IMR-90 (cell line): ENCODE measurements at regions not wholly inside any gene's neighbourhood (a gene's known extent, or its start where the extent isn't known, plus 50 kb on each side); places are given as distances from the start of the nearest gene placed in this dataset.

Experiments
- ATAC-seq: fragments of 200-7000 bp; cut with Tn5 transposase; 2 replicates; pipeline ENCODE4 v1.9.1; 2020; ENCODE audit warnings: low read depth, mild to moderate bottlenecking, moderate library complexity
- BruUV-seq: library from RNA; stranded (reverse); fragments of 400-500 nt; replicated peaks from 2 replicates; lab custom pipeline; 2021; lab: Mats Ljungman, UMichigan
- CTCF ChIA-PET: fragments of 300-600 bp; formaldehyde crosslinking; extraction: SDS; loops from one replicate; lab custom pipeline; 2021; ENCODE audit warnings: antibody characterized with exemption; lab: Yijun Ruan, JAX
- POLR2A ChIA-PET: fragments of 300-600 bp; sonication (Branson Sonifier 250); formaldehyde crosslinking; loops from one replicate; lab custom pipeline; 2022; ENCODE audit warnings: antibody characterized with exemption; ENCODE audit not compliant: unreplicated experiment; lab: Charles Lee
- DNase-seq: peaks from one replicate; pipeline ENCODE4 v3.0.0; 2013
- H2AFZ ChIP-seq: replicated peaks from 2 replicates; pipeline ENCODE3; 2013; ENCODE audit warnings: low read length, mild to moderate bottlenecking; ENCODE audit not compliant: poor library complexity
- H2AK5ac ChIP-seq: 2 replicates; pipeline ENCODE4 v1.6.1; 2013; ENCODE audit warnings: low read depth, low read length, inconsistent platforms
- H2AK9ac ChIP-seq: replicated peaks from 2 replicates; pipeline ENCODE3; 2013; ENCODE audit warnings: mild to moderate bottlenecking, low read depth, low read length, moderate library complexity; ENCODE audit not compliant: poor library complexity
- H2BK120ac ChIP-seq: 2 replicates; pipeline ENCODE4 v1.6.1; 2013; ENCODE audit warnings: low read depth, low read length, inconsistent platforms
- H2BK15ac ChIP-seq: 3 replicates; pipeline ENCODE4 v1.6.1; 2013; ENCODE audit warnings: low read depth, low read length, inconsistent platforms
- H2BK20ac ChIP-seq: 2 replicates; pipeline ENCODE4 v1.6.1; 2013; ENCODE audit warnings: low read depth, mild to moderate bottlenecking, inconsistent platforms, low read length, moderate library complexity
- H2BK5ac ChIP-seq: 2 replicates; pipeline ENCODE4 v1.6.1; 2013; ENCODE audit warnings: mild to moderate bottlenecking, low read depth, low read length, inconsistent platforms; ENCODE audit not compliant: poor library complexity, severe bottlenecking
- H3K14ac ChIP-seq: replicated peaks from 2 replicates; pipeline ENCODE4 v1.6.1; 2013; ENCODE audit warnings: low read depth, low read length, inconsistent platforms
- H3K18ac ChIP-seq: 2 replicates; pipeline ENCODE4 v1.6.1; 2013; ENCODE audit warnings: low read depth, low read length, control low read depth
- H3K23ac ChIP-seq: 2 replicates; pipeline ENCODE4 v1.6.1; 2013; ENCODE audit warnings: low read depth, low read length, inconsistent platforms
- H3K27ac ChIP-seq: 2 replicates; pipeline ENCODE4 v1.5.1; 2013; ENCODE audit warnings: mild to moderate bottlenecking, control low read depth, low read length; ENCODE audit not compliant: insufficient read depth
- H3K27me3 ChIP-seq: 2 replicates; pipeline ENCODE4 v1.6.1; 2013; ENCODE audit warnings: low read length; ENCODE audit not compliant: control insufficient read depth, insufficient read depth
- H3K36me3 ChIP-seq: 2 replicates; pipeline ENCODE4 v1.6.1; 2013; ENCODE audit warnings: low read length, mixed read lengths; ENCODE audit not compliant: control insufficient read depth, insufficient read depth
- H3K4ac ChIP-seq: 2 replicates; pipeline ENCODE4 v1.6.1; 2013; ENCODE audit warnings: low read depth, low read length, inconsistent platforms
- H3K4me1 ChIP-seq: 2 replicates; pipeline ENCODE4 v1.6.1; 2013; ENCODE audit warnings: low read length, mixed read lengths; ENCODE audit not compliant: control insufficient read depth, insufficient read depth
- H3K4me2 ChIP-seq: 2 replicates; pipeline ENCODE4 v1.6.1; 2013; ENCODE audit warnings: low read depth, mild to moderate bottlenecking, control low read depth, low read length, moderate library complexity
- H3K4me3 ChIP-seq: 2 replicates; pipeline ENCODE4 v1.5.1; 2013; ENCODE audit warnings: low read depth, mild to moderate bottlenecking, control low read depth, low read length, moderate library complexity; ENCODE audit not compliant: insufficient read depth
- H3K56ac ChIP-seq: 2 replicates; pipeline ENCODE4 v1.6.1; 2013; ENCODE audit warnings: low read length, inconsistent platforms; ENCODE audit not compliant: insufficient read depth; ENCODE audit errors: extremely low read depth
- H3K79me1 ChIP-seq, 2 experiments: 2 replicates each; pipeline ENCODE4 v1.6.1; 2013; ENCODE audit warnings: low read length in 2 of 2, inconsistent platforms in 1 of 2, low read depth in 1 of 2
- H3K9ac ChIP-seq: 2 replicates; pipeline ENCODE4 v1.6.1; 2013; ENCODE audit warnings: low read depth, low read length, control low read depth
- H3K9me1 ChIP-seq: 2 replicates; pipeline ENCODE4 v1.6.1; 2013; ENCODE audit warnings: low read length, inconsistent platforms; ENCODE audit not compliant: insufficient read depth
- H3K9me3 ChIP-seq: 2 replicates; pipeline ENCODE4 v1.6.1; 2013; ENCODE audit warnings: low read length; ENCODE audit not compliant: control insufficient read depth, insufficient read depth
- H4K20me1 ChIP-seq: 2 replicates; pipeline ENCODE4 v1.6.1; 2013; ENCODE audit warnings: low read length, inconsistent platforms; ENCODE audit not compliant: insufficient read depth
- H4K5ac ChIP-seq: 2 replicates; pipeline ENCODE4 v1.6.1; 2013; ENCODE audit warnings: mild to moderate bottlenecking, low read depth, low read length, control low read depth
- H4K8ac ChIP-seq, 2 experiments: 2 replicates each; pipeline ENCODE4 v1.6.1; 2013; ENCODE audit warnings: low read depth in 2 of 2, low read length in 2 of 2, control low read depth in 1 of 2, inconsistent platforms in 1 of 2
- H4K91ac ChIP-seq: 2 replicates; pipeline ENCODE4 v1.6.1; 2013; ENCODE audit warnings: low read depth, low read length, inconsistent platforms; ENCODE audit not compliant: insufficient read depth
- BHLHE40 ChIP-seq: fragments of 150-350 bp; IDR thresholded peaks from 2 replicates; pipeline ENCODE4 v1.6.1; 2016; ENCODE audit warnings: mild to moderate bottlenecking, low read depth, low read length
- CEBPB ChIP-seq: IDR thresholded peaks from 2 replicates; pipeline ENCODE4 v1.6.1; 2012; ENCODE audit warnings: low read depth, low read length, improper control_type of control experiment
- CHD1 ChIP-seq: IDR thresholded peaks from 2 replicates; pipeline ENCODE4 v1.6.1; 2012; ENCODE audit warnings: low read depth, low read length, improper control_type of control experiment
- FOS ChIP-seq: fragments of 150-350 bp; IDR thresholded peaks from 2 replicates; pipeline ENCODE4 v1.6.1; 2016; ENCODE audit warnings: low read depth, low read length
- MAFK ChIP-seq: IDR thresholded peaks from 2 replicates; pipeline ENCODE4 v1.6.1; 2012; ENCODE audit warnings: low read depth, low read length, improper control_type of control experiment
- MAZ ChIP-seq: IDR thresholded peaks from 2 replicates; pipeline ENCODE4 v1.6.1; 2012; ENCODE audit warnings: low read depth, mild to moderate bottlenecking, low read length, improper control_type of control experiment, moderate library complexity, borderline replicate concordance
- MXI1 ChIP-seq: IDR thresholded peaks from 2 replicates; pipeline ENCODE4 v1.6.1; 2012; ENCODE audit warnings: low read depth, mild to moderate bottlenecking, low read length, moderate library complexity, borderline replicate concordance
- NFE2L2 ChIP-seq: fragments of 150-350 bp; IDR thresholded peaks from 2 replicates; pipeline ENCODE4 v1.6.1; 2016; ENCODE audit warnings: low read depth, mild to moderate bottlenecking, low read length
- POLR2A ChIP-seq: IDR thresholded peaks from 2 replicates; pipeline ENCODE4 v1.6.1; 2012; ENCODE audit warnings: mild to moderate bottlenecking, low read depth, low read length
- RAD21 ChIP-seq: IDR thresholded peaks from 2 replicates; pipeline ENCODE4 v1.6.1; 2012; ENCODE audit warnings: low read length, improper control_type of control experiment
- RCOR1 ChIP-seq: IDR thresholded peaks from 2 replicates; pipeline ENCODE4 v1.6.1; 2012; ENCODE audit warnings: mild to moderate bottlenecking, low read length, improper control_type of control experiment; ENCODE audit not compliant: insufficient replicate concordance
- RFX5 ChIP-seq: IDR thresholded peaks from 2 replicates; pipeline ENCODE4 v1.8.0; 2012; ENCODE audit warnings: low read depth, mild to moderate bottlenecking, low read length, moderate library complexity
- SMC3 ChIP-seq: fragments of 150-350 bp; IDR thresholded peaks from 2 replicates; pipeline ENCODE4 v1.6.1; 2016; ENCODE audit warnings: low read depth, mild to moderate bottlenecking, antibody characterized with exemption, low read length, moderate library complexity
- WGBS, 2 experiments: methylation state at CpG; one replicate each; pipeline versions ENCODE4 v1.1.5 to v1.1.7; 2013; ENCODE audit warnings: missing lambda C conversion rate in 2 of 2; ENCODE audit not compliant: insufficient read length in 1 of 2; ENCODE audit errors: extremely low coverage in 2 of 2; 5-methylcytosine and 5-hydroxymethylcytosine counted together
- dilution Hi-C: fragments of 300-500 bp; cut with HindIII; formaldehyde crosslinking; loops from one replicate; pipeline ENCODE4 v1.14.3; 2018; ENCODE audit warnings: low sequenced_read_pairs; ENCODE audit not compliant: unreplicated experiment
- in situ Hi-C: fragments of 300-500 bp; cut with MboI; formaldehyde crosslinking; loops from 3 replicates; pipeline ENCODE4 v1.14.3; 2019; ENCODE audit warnings: low sequenced_read_pairs, inconsistent platforms, mixed read lengths
- intact Hi-C: fragments of 100-400 bp; cut with micrococcal nuclease; formaldehyde crosslinking; loops from 2 replicates; pipeline ENCODE4 v1.10.0; 2022
- TF ChIP-seq, protein P1 (sequence below): fragments of 150-350 bp; IDR thresholded peaks from 2 replicates; pipeline ENCODE4 v1.6.1; 2016; ENCODE audit warnings: low read depth, mild to moderate bottlenecking, low read length, moderate library complexity, borderline replicate concordance
- TF ChIP-seq, protein P2 (sequence below): conservative IDR thresholded peaks from 2 replicates; pipeline ENCODE4 v1.5.1; 2012; ENCODE audit warnings: mild to moderate bottlenecking, low read depth, low read length, improper control_type of control experiment
- TF ChIP-seq, protein P3 (sequence below): fragments of 150-350 bp; IDR thresholded peaks from 2 replicates; pipeline ENCODE4 v1.6.1; 2017; ENCODE audit warnings: mild to moderate bottlenecking, antibody characterized with exemption, low read length, low read depth

DNA sequence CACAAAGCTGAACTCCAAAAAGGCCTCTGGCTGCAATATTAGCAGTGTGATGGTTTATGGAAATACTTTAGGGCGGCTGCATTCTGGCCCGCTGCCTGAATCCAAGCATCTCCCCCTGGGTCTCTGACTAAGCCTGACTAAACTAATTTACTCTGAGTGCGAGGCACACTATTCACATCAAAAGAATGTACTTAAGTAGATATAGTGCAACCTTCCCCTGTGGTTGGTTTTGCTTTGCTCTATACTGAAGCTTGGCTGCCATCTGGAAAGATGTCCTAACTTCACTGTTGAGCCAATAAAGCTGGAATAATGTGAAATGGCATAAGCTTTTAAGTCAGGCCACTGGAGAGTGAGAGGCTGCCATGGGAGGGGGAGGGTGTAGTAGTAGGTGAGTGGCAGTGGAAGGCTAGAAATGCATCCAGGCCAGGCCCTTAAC lies 321.6 kb downstream of the AASDHPPT start:
- peak overlapping the region; percentile 91 for H4K91ac ChIP-seq
- dilution Hi-C loops, result no loop called here
- H3K36me3 ChIP-seq, result no peaks in the 10 kb centered on the region
- H3K27me3 ChIP-seq, result no peaks in the 10 kb centered on the region
- H3K79me1 ChIP-seq, result no peaks in the 10 kb centered on the region
- peak overlapping the region; percentile 71 for H3K4me2 ChIP-seq
- H4K20me1 ChIP-seq, result no peaks in the 10 kb centered on the region
- BruUV-seq, result no TSS peak
- ATAC-seq, result peak; percentile 96
- H4K5ac ChIP-seq, result peak overlapping the region; percentile 36; the same call in 1 of the 2 replicates
- peak overlapping the region; percentile 46 for H2AK5ac ChIP-seq
- H2BK120ac ChIP-seq, result peak overlapping the region; percentile 96
- H4K8ac ChIP-seq, result peak overlapping the region; percentile 56 to 89
- CTCF ChIA-PET, result interaction anchor here (0.6 kb wide), 1 partner anchor 79 kb away, joined by 4 read pairs; no protein-coding TSS in a partner anchor
- peak overlapping the region; percentile 81; the same call in 1 of the 2 replicates for H3K23ac ChIP-seq
- H3K18ac ChIP-seq, result peak overlapping the region; percentile 51; the same call in 1 of the 2 replicates
- peak overlapping the region; percentile 96 for H2BK20ac ChIP-seq
- H2BK15ac ChIP-seq, result peak overlapping the region; percentile 85; the same call in 2 of the 3 replicates
- intact Hi-C loops, result loop anchor here (2.0 to 10.0 kb wide), 4 partner anchors 30 to 314 kb away; no protein-coding TSS in a partner anchor
- peaks cover 15% of the 10 kb centered on the region for H3K4me1 ChIP-seq
- no peak overlapping the region for H3K4me3 ChIP-seq
- WGBS, 2 experiments, result no CpG with 5 or more reads among the region's 3 CpGs
- peak overlapping the region; percentile 97 for H3K56ac ChIP-seq
- peak overlapping the region; percentile 94 for H2BK5ac ChIP-seq
- H2AK9ac ChIP-seq, result peak overlapping the region; percentile 21
- DNase-seq, result peak; percentile 100
- H3K14ac ChIP-seq, result peak overlapping the region; percentile 87; the same call in 1 of the 2 replicates
- peak; percentile 91 for TF ChIP-seq CEBPB
- TF ChIP-seq MXI1, result no peak
- peak; percentile 51 for TF ChIP-seq NFE2L2
- TF ChIP-seq, protein P1, sequence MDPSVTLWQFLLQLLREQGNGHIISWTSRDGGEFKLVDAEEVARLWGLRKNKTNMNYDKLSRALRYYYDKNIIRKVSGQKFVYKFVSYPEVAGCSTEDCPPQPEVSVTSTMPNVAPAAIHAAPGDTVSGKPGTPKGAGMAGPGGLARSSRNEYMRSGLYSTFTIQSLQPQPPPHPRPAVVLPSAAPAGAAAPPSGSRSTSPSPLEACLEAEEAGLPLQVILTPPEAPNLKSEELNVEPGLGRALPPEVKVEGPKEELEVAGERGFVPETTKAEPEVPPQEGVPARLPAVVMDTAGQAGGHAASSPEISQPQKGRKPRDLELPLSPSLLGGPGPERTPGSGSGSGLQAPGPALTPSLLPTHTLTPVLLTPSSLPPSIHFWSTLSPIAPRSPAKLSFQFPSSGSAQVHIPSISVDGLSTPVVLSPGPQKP, result no peak
- TF ChIP-seq MAZ, result no peak
- TF ChIP-seq RCOR1, result peak; percentile 8
- no peak for TF ChIP-seq MAFK
- TF ChIP-seq, protein P2, sequence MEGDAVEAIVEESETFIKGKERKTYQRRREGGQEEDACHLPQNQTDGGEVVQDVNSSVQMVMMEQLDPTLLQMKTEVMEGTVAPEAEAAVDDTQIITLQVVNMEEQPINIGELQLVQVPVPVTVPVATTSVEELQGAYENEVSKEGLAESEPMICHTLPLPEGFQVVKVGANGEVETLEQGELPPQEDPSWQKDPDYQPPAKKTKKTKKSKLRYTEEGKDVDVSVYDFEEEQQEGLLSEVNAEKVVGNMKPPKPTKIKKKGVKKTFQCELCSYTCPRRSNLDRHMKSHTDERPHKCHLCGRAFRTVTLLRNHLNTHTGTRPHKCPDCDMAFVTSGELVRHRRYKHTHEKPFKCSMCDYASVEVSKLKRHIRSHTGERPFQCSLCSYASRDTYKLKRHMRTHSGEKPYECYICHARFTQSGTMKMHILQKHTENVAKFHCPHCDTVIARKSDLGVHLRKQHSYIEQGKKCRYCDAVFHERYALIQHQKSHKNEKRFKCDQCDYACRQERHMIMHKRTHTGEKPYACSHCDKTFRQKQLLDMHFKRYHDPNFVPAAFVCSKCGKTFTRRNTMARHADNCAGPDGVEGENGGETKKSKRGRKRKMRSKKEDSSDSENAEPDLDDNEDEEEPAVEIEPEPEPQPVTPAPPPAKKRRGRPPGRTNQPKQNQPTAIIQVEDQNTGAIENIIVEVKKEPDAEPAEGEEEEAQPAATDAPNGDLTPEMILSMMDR, result no peak
- peak; percentile 42 for TF ChIP-seq BHLHE40
- TF ChIP-seq FOS, result peak; percentile 91
- no peak; the same call in 1 of the 2 replicates for TF ChIP-seq SMC3
- TF ChIP-seq, protein P3, sequence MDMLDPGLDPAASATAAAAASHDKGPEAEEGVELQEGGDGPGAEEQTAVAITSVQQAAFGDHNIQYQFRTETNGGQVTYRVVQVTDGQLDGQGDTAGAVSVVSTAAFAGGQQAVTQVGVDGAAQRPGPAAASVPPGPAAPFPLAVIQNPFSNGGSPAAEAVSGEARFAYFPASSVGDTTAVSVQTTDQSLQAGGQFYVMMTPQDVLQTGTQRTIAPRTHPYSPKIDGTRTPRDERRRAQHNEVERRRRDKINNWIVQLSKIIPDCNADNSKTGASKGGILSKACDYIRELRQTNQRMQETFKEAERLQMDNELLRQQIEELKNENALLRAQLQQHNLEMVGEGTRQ, result no peak
- TF ChIP-seq POLR2A, result 0 out of 2 replicates have a peak, but pooled peaks have one; percentile 17
- TF ChIP-seq RFX5, result no peak
- TF ChIP-seq RAD21, result no peak; the same call in 1 of the 2 replicates
- TF ChIP-seq CHD1, result no peak
- peaks cover 5% of the 10 kb centered on the region for H3K9me1 ChIP-seq
- no peaks in the 10 kb centered on the region for H3K9me3 ChIP-seq
- no peak overlapping the region for H3K9ac ChIP-seq
- H2AFZ ChIP-seq, result peak overlapping the region; percentile 66
- in situ Hi-C loops, result no loop called here
- H3K4ac ChIP-seq, result peak overlapping the region; percentile 91
- H3K27ac ChIP-seq, result peak overlapping the region; percentile 90
- POLR2A ChIA-PET, result no interaction called here
